ENCODE measurements at regions not wholly inside any gene's neighbourhood (a gene's known extent, or its start where the extent isn't known, plus 50 kb on each side); places are given as distances from the start of the nearest gene placed in this dataset.
"Not testable (repeated sequence)": the region's sequence is repeated elsewhere in the genome, so short reads cannot be mapped to it uniquely, and the experiment has no call there.

GRCh38 chr10:14425034-14425433 lies 94.3 kb upstream of the FRMD4A start:
- peak; percentile 33 for DNase-seq (ENCODE audit: low spot score)

GRCh38 chr10:14423111-14423744 lies 92.5 kb upstream of the FRMD4A start:
- DNase-seq (ENCODE audit: low spot score) = no peak

GRCh38 chr10:14422431-14422830 lies 91.7 kb upstream of the FRMD4A start:
- DNase-seq (ENCODE audit: low spot score) = no peak

- DNase-seq (ENCODE audit: low spot score) = no peak
These were observed 91.2 kb upstream of the FRMD4A start for GRCh38 chr10:14421941-14422340.

- DNase-seq (ENCODE audit: low spot score) = not testable (repeated sequence)
These were observed 86.6 kb upstream of the FRMD4A start for GRCh38 chr10:14417336-14417735.

GRCh38 chr10:14416308-14416700 lies 85.6 kb upstream of the FRMD4A start:
- peak; percentile 27 for DNase-seq (ENCODE audit: low spot score)

- no peak for DNase-seq (ENCODE audit: low spot score)
These were observed 85.1 kb upstream of the FRMD4A start for GRCh38 chr10:14415676-14416307.

- no peak for DNase-seq (ENCODE audit: low spot score)
These were observed 84.2 kb upstream of the FRMD4A start for GRCh38 chr10:14414901-14415300.

GRCh38 chr10:14413523-14413922 lies 82.8 kb upstream of the FRMD4A start:
- no peak for DNase-seq (ENCODE audit: low spot score)

- DNase-seq (ENCODE audit: low spot score) = no peak
These were observed 81.9 kb upstream of the FRMD4A start for GRCh38 chr10:14412624-14413023.

- no peak for DNase-seq (ENCODE audit: low spot score)
These were observed 79.2 kb upstream of the FRMD4A start for GRCh38 chr10:14409856-14410458.

GRCh38 chr10:14409247-14409646 lies 78.5 kb upstream of the FRMD4A start:
- DNase-seq (ENCODE audit: low spot score) = no peak

GRCh38 chr10:14408139-14408538 lies 77.4 kb upstream of the FRMD4A start:
- no peak for DNase-seq (ENCODE audit: low spot score)

GRCh38 chr10:14407567-14407966 lies 76.8 kb upstream of the FRMD4A start:
- DNase-seq (ENCODE audit: low spot score) = no peak

- no peak for DNase-seq (ENCODE audit: low spot score)
These were observed 74.6 kb upstream of the FRMD4A start for GRCh38 chr10:14405076-14406065.

GRCh38 chr10:14403881-14404623 lies 73.3 kb upstream of the FRMD4A start:
- DNase-seq (ENCODE audit: low spot score) = no peak

- DNase-seq (ENCODE audit: low spot score) = no peak
These were observed 72.6 kb upstream of the FRMD4A start for GRCh38 chr10:14403359-14403758.

GRCh38 chr10:14399641-14400040 lies 68.9 kb upstream of the FRMD4A start:
- no peak for DNase-seq (ENCODE audit: low spot score)

- DNase-seq (ENCODE audit: low spot score) = peak; percentile 21
These were observed 66.3 kb upstream of the FRMD4A start for GRCh38 chr10:14397066-14397465.

- peak; percentile 48 for DNase-seq (ENCODE audit: low spot score)
These were observed 65.8 kb upstream of the FRMD4A start for GRCh38 chr10:14396411-14397048.

GRCh38 chr10:14394179-14394578 lies 63.5 kb upstream of the FRMD4A start:
- DNase-seq (ENCODE audit: low spot score) = no peak
